ENCODE measurements at regions not wholly inside any gene's neighbourhood (a gene's known extent, or its start where the extent isn't known, plus 50 kb on each side); places are given as distances from the start of the nearest gene placed in this dataset.

GRCh38 chr5:20231040-20231439 lies 243.0 kb upstream of the CDH18 start:
- TF ChIP-seq CTCF (IDR thresholded peaks at IDR 0.05; ENCODE audit: insufficient read depth, low read depth, low read length) (no peak), EZH2 (IDR thresholded peaks at IDR 0.05; ENCODE audit: insufficient read depth, low read length) (no peak)
